Pancreas (tissue), 10 donors: ENCODE measurements at regions not wholly inside any gene's neighbourhood (a gene's known extent, or its start where the extent isn't known, plus 50 kb on each side); places are given as distances from the start of the nearest gene placed in this dataset.

Experiments
- ATAC-seq, 4 donors: fragments of 200-7000 bp; cut with Tn5 transposase; one replicate each; pipeline versions ENCODE4 v1.8.0 to v1.9.1; 2020; ENCODE audit warnings: mild to moderate bottlenecking in 4 of 4, moderate library complexity in 4 of 4
- DNase-seq, 6 donors: peaks; one replicate each; pipeline ENCODE4 v3.0.0-alpha.2; 2020
- FAIRE-seq: peaks from 2 replicates; lab custom pipeline; 2012; peaks lifted over from hg19 to GRCh38; lab: Jason Lieb, UNC
- H3K27ac ChIP-seq, 4 donors: fragments of 200-600 bp; sonication (generic); 1 replicate in 3 of 4; 2 replicates in 1 of 4; pipeline versions ENCODE4 v1.5.0 to v1.8.0; 2020
- H3K27me3 ChIP-seq, 4 donors: fragments of 200-600 bp; one replicate each; pipeline ENCODE4 v1.8.0; 2021
- H3K36me3 ChIP-seq, 3 donors: fragments of 200-600 bp; sonication (generic) in 1 of 3; one replicate each; pipeline versions ENCODE4 v1.5.0 to v1.8.0; 2020 to 2021
- H3K4me1 ChIP-seq, 3 donors: fragments of 200-600 bp; one replicate each; pipeline ENCODE4 v1.8.0; 2021
- H3K4me3 ChIP-seq, 4 donors: fragments of 200-600 bp; sonication (generic) in 2 of 4; one replicate each; pipeline versions ENCODE4 v1.5.0 to v1.8.0; 2020 to 2021
- H3K9me3 ChIP-seq, 4 donors: fragments of 200-600 bp; one replicate each; pipeline ENCODE4 v1.8.0; 2021
- CTCF ChIP-seq, 4 donors: fragments of 200-600 bp; sonication (generic) in 3 of 4; IDR thresholded peaks; one replicate each; pipeline versions ENCODE4 v1.5.0 to v1.8.0; 2021; ENCODE audit warnings: antibody characterized with exemption in 4 of 4
- WGBS, 2 donors: extraction: QIAGEN DNeasy Blood & Tissue Kit; methylation state at CpG; one replicate each; pipeline ENCODE4 v1.1.7; 2013; 5-methylcytosine and 5-hydroxymethylcytosine counted together
- intact Hi-C, 3 donors: fragments of 100-400 bp; cut with DNase I; formaldehyde crosslinking; loops; one replicate each; pipeline versions ENCODE4 v1.11.1 to v1.14.2; 2022
- donor health status: healthy with polysubstance abuse.
- donor health status: DM: no; HTN: no; CAD: no; lungs with moderate emphysema.
- donor health status: DM: no; HTN: no; CAD: no.
- donor health status: control.
- donor health status: control.
- donor health status: Bipolar disorder and iron deficiency.
- donor health status: DM: yes; HTN: yes; CAD: no.
- donor health status: DM: no; HTN: no; CAD: no.
- donor health status: DM: no; HTN: no; CAD: no.
- donor health status: DM: yes; HTN: yes; CAD: no.

- H3K4me3 ChIP-seq: no peak overlapping the region
- ATAC-seq (no peak), DNase-seq (no peak), FAIRE-seq (no peak)
- no peaks in the 10 kb centered on the region for H3K9me3 ChIP-seq
- no peaks in the 10 kb centered on the region for H3K36me3 ChIP-seq
- peaks cover 0 to 9% (median 0%) of the 10 kb centered on the region in 4 donors for H3K27me3 ChIP-seq
- no peak overlapping the region for H3K27ac ChIP-seq
- intact Hi-C loops: no loop called here
- no peak for TF ChIP-seq CTCF (IDR thresholded peaks at IDR 0.05)
- WGBS, 2 donors: 52 to 58% methylated on average over 14 of the region's 14 CpGs
- H3K4me1 ChIP-seq: no peaks in the 10 kb centered on the region
These were observed 1468.1 kb downstream of the BRD1 start for GRCh38 chr22:48359613-48359965.

GRCh38 chr22:48358886-48359612 is 1468.6 kb downstream of the BRD1 start:
- no peak for DNase-seq
- TF ChIP-seq CTCF (IDR thresholded peaks at IDR 0.05): no peak
- Histone ChIP-seq H3K9me3 (no peaks in the 10 kb centered on the region), H3K27ac (no peak overlapping the region), H3K4me1 (no peaks in the 10 kb centered on the region), H3K36me3 (no peaks in the 10 kb centered on the region), H3K27me3 (peaks cover 0 to 9% (median 0%) of the 10 kb centered on the region in 4 donors), H3K4me3 (no peak overlapping the region)
- FAIRE-seq: no peak
- intact Hi-C loops: no loop called here
- ATAC-seq: no peak
- 74 to 78% methylated on average over 18 of the region's 18 CpGs for WGBS, 2 donors

- FAIRE-seq (no peak), DNase-seq (no peak), ATAC-seq (no peak)
- Histone ChIP-seq H3K9me3 (no peaks in the 10 kb centered on the region), H3K4me3 (no peak overlapping the region), H3K27ac (no peak overlapping the region), H3K36me3 (no peaks in the 10 kb centered on the region), H3K27me3 (peaks cover 0 to 9% (median 0%) of the 10 kb centered on the region in 4 donors), H3K4me1 (no peaks in the 10 kb centered on the region)
- no peak for TF ChIP-seq CTCF (IDR thresholded peaks at IDR 0.05)
- intact Hi-C loops: no loop called here
- 56 to 70% methylated on average over 7 of the region's 7 CpGs for WGBS, 2 donors
These were observed 1469.7 kb downstream of the BRD1 start for GRCh38 chr22:48357961-48358360.

- FAIRE-seq (no peak), ATAC-seq (no peak), DNase-seq (no peak)
- 38 to 46% methylated on average over 13 of the region's 13 CpGs for WGBS, 2 donors
- H3K27ac ChIP-seq: no peak overlapping the region
- no peaks in the 10 kb centered on the region for H3K9me3 ChIP-seq
- no peak overlapping the region for H3K4me3 ChIP-seq
- no peaks in the 10 kb centered on the region for H3K4me1 ChIP-seq
- TF ChIP-seq CTCF (IDR thresholded peaks at IDR 0.05): no peak
- intact Hi-C loops: no loop called here
- H3K27me3 ChIP-seq: peaks cover 0 to 9% (median 0%) of the 10 kb centered on the region in 4 donors
- H3K36me3 ChIP-seq: no peaks in the 10 kb centered on the region
These were observed 1470.5 kb downstream of the BRD1 start for GRCh38 chr22:48357196-48357595.

GRCh38 chr22:48356731-48357130 is 1470.9 kb downstream of the BRD1 start:
- H3K27me3 ChIP-seq: peaks cover 0 to 9% (median 0%) of the 10 kb centered on the region in 4 donors
- intact Hi-C loops: no loop called here
- TF ChIP-seq CTCF (IDR thresholded peaks at IDR 0.05): no peak
- WGBS, 2 donors: 54 to 64% methylated on average over 5 of the region's 5 CpGs
- no peaks in the 10 kb centered on the region for H3K36me3 ChIP-seq
- no peak for DNase-seq
- no peak overlapping the region for H3K4me3 ChIP-seq
- ATAC-seq: no peak
- no peaks in the 10 kb centered on the region for H3K9me3 ChIP-seq
- FAIRE-seq: no peak
- H3K4me1 ChIP-seq: no peaks in the 10 kb centered on the region
- H3K27ac ChIP-seq: no peak overlapping the region
